ENCODE measurements at regions not wholly inside any gene's neighbourhood (a gene's known extent, or its start where the extent isn't known, plus 50 kb on each side); places are given as distances from the start of the nearest gene placed in this dataset.

DNA sequence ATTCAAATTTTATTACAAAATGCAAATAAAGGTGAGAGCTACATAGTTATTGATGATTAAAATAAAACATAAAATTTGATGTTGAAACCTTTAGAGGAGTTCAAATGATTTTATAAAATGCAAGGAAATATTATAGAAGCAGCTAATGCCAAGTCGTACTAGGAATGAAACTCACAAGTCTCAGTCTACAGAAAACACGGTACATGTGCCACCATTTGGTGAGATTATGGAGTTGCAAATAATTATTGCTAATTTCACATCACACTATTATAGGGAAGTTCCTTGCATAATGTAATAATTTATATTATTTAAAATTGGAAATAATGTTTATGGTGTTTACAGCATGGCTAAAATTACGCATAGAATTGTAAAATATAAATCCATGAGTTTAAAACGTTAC lies 1601.7 kb upstream of the TENM3 start:
- Histone ChIP-seq H3K4me3 (ENCODE audit: insufficient read depth, low read depth, low read length) (no peak overlapping the region), H3K27ac (ENCODE audit: insufficient read depth, low read length) (no peak overlapping the region), H3K79me1 (ENCODE audit: low read depth in 1 of 2, low read length in 2 of 2) (no peaks in the 10 kb centered on the region), H3K4me1 (ENCODE audit: control insufficient read depth, insufficient read depth, low read length) (no peaks in the 10 kb centered on the region), H3K23ac (ENCODE audit: low read depth, low read length) (no peak overlapping the region), H4K8ac (ENCODE audit: low read depth in 2 of 2, low read length in 2 of 2) (no peak overlapping the region), H2AK5ac (ENCODE audit: low read depth, low read length) (no peak overlapping the region), H2BK20ac (ENCODE audit: low read depth, low read length) (no peak overlapping the region), H3K14ac (replicated peaks; ENCODE audit: low read depth, low read length) (no peak overlapping the region), H3K27me3 (ENCODE audit: control insufficient read depth, insufficient read depth, low read length) (no peaks in the 10 kb centered on the region), H3K36me3 (ENCODE audit: control insufficient read depth, insufficient read depth, low read length) (no peaks in the 10 kb centered on the region), H3K9me1 (ENCODE audit: insufficient read depth, low read length) (no peaks in the 10 kb centered on the region), H2BK15ac (ENCODE audit: low read depth, low read length) (no peak overlapping the region), H2AFZ (replicated peaks; ENCODE audit: low read length, poor library complexity) (no peak overlapping the region), H4K5ac (ENCODE audit: low read depth, low read length) (no peak overlapping the region), H3K4ac (ENCODE audit: low read depth, low read length) (no peak overlapping the region), H3K18ac (ENCODE audit: low read depth, low read length) (no peak overlapping the region), H2AK9ac (replicated peaks; ENCODE audit: low read depth, low read length, poor library complexity) (no peak overlapping the region), H3K4me2 (ENCODE audit: low read depth, low read length) (no peak overlapping the region), H2BK120ac (ENCODE audit: low read depth, low read length) (no peak overlapping the region), H3K9me3 (ENCODE audit: control insufficient read depth, insufficient read depth, low read length) (no peaks in the 10 kb centered on the region), H3K56ac (ENCODE audit: extremely low read depth, insufficient read depth, low read length) (no peak overlapping the region), H4K20me1 (ENCODE audit: insufficient read depth, low read length) (no peaks in the 10 kb centered on the region), H3K9ac (ENCODE audit: low read depth, low read length) (no peak overlapping the region), H2BK5ac (ENCODE audit: low read depth, low read length, poor library complexity, severe bottlenecking) (no peak overlapping the region), H4K91ac (ENCODE audit: insufficient read depth, low read depth, low read length) (no peak overlapping the region)
- no CpG with 5 or more reads among the region's 4 CpGs for WGBS, 2 experiments (ENCODE audit: extremely low coverage in 2 of 2, insufficient read length in 1 of 2)
- intact Hi-C loops (cut with micrococcal nuclease) (no loop called here), in situ Hi-C loops (cut with MboI; ENCODE audit: low sequenced_read_pairs) (no loop called here), dilution Hi-C loops (cut with HindIII; ENCODE audit: low sequenced_read_pairs, unreplicated experiment) (no loop called here)
- TF ChIP-seq ELK1 (IDR thresholded peaks at IDR 0.05; ENCODE audit: borderline replicate concordance, low read depth, low read length): no peak
- no peak for TF ChIP-seq MAFK (IDR thresholded peaks at IDR 0.05; ENCODE audit: low read depth, low read length)
- no peak for TF ChIP-seq SMC3 (IDR thresholded peaks at IDR 0.05; ENCODE audit: low read depth, low read length)
- no peak for TF ChIP-seq POLR2A (IDR thresholded peaks at IDR 0.05; ENCODE audit: low read depth, low read length)
- TF ChIP-seq, protein P1, sequence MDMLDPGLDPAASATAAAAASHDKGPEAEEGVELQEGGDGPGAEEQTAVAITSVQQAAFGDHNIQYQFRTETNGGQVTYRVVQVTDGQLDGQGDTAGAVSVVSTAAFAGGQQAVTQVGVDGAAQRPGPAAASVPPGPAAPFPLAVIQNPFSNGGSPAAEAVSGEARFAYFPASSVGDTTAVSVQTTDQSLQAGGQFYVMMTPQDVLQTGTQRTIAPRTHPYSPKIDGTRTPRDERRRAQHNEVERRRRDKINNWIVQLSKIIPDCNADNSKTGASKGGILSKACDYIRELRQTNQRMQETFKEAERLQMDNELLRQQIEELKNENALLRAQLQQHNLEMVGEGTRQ (IDR thresholded peaks at IDR 0.05; ENCODE audit: low read depth, low read length): no peak
- no peak for TF ChIP-seq RFX5 (IDR thresholded peaks at IDR 0.05; ENCODE audit: low read depth, low read length)
- no peak for TF ChIP-seq CHD1 (IDR thresholded peaks at IDR 0.05; ENCODE audit: low read depth, low read length)
- TF ChIP-seq CEBPB (IDR thresholded peaks at IDR 0.05; ENCODE audit: low read depth, low read length): no peak
- TF ChIP-seq BHLHE40 (IDR thresholded peaks at IDR 0.05; ENCODE audit: low read depth, low read length): no peak
- no peak for TF ChIP-seq MAZ (IDR thresholded peaks at IDR 0.05; ENCODE audit: borderline replicate concordance, low read depth, low read length)
- no peak for TF ChIP-seq RAD21 (IDR thresholded peaks at IDR 0.05; ENCODE audit: low read length)
- ChIA-PET CTCF (interaction anchor here (0.6 kb wide), 1 partner anchor 14 kb away, joined by 5 read pairs; no protein-coding TSS in a partner anchor), POLR2A (ENCODE audit: unreplicated experiment) (no interaction called here)
- no peak for DNase-seq
- ATAC-seq (ENCODE audit: low read depth): no peak
- BruUV-seq (replicated peaks): no TSS peak

Measured in IMR-90 (cell line).